ENCODE measurements at regions not wholly inside any gene's neighbourhood (a gene's known extent, or its start where the extent isn't known, plus 50 kb on each side); places are given as distances from the start of the nearest gene placed in this dataset.

DNA sequence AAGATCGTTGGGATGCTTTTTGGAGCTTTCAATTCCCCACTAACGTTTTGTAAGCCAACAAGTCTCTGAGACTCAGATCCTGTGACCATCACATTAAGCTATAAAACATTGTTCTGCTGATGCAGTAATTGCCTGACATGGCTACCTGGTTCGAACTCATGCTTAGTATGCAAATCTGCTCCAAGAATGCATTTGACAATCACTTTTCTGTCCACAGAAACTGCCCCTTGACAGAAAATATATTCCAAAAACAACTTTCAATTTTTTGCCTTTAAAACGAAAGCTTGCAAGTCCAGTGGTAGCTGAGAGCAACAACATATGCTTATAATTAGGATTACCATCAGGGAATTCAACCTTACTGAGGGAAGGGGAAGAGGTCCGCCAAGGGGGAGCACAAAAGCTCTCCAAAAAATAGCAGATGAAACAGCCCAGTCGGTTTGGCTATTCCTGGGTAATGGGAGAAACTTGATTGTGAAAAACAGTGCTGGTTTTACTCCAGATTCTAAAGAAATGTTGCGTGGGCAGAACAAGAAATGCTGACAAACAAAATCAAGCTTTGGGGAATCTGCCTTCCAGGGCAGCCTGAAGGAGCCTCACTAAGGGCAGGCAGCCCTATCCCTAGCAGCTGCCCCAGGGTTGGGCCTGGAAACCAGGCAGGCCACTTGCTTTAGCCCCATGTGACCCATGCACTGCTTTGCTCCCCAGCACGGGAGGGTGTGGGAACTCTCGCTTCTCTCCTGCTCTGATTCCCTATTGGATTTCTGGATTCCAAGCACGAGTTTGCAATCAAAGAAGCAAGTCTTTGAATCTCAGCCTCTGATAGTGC is 160.7 kb upstream of the LDB2 start:
- intact Hi-C loops (cut with micrococcal nuclease): no loop called here
- Mint-ChIP-seq H3K9me3 (no peaks in the 10 kb centered on the region), H3K27me3 (ENCODE audit: low read depth) (no peaks in the 10 kb centered on the region), H3K36me3 (ENCODE audit: low read depth) (no peaks in the 10 kb centered on the region), H3K4me3 (no peak overlapping the region), H3K4me1 (ENCODE audit: low read depth) (no peaks in the 10 kb centered on the region), H3K27ac (no peak overlapping the region)
- CTCF ChIA-PET: interaction anchor here (1.0 kb wide), 1 partner anchor 42 kb away, joined by 4 read pairs; no protein-coding TSS in a partner anchor
- no peak for DNase-seq

DNA sequence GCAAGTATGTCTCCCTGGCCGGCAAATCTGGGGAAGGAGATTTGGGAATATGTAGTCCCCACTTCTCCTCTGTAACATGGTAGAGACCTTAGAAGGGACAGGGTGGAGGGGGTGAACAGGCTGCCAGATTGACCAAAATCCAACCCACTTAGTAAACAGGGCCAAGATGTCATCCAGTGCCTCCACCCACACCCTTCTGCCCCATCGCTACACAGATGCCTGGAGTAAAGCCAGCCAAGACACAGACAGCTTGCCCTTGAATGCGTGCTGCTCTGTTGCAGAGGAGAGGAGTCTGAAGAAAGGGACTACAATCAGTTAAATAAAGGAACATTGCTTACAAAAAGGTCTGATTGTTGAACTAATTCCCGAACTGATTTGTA is 160.1 kb upstream of the LDB2 start:
- Mint-ChIP-seq H3K9me3 (no peaks in the 10 kb centered on the region), H3K36me3 (ENCODE audit: low read depth) (no peaks in the 10 kb centered on the region), H3K27me3 (ENCODE audit: low read depth) (no peaks in the 10 kb centered on the region), H3K4me3 (no peak overlapping the region), H3K4me1 (ENCODE audit: low read depth) (no peaks in the 10 kb centered on the region), H3K27ac (no peak overlapping the region)
- intact Hi-C loops (cut with micrococcal nuclease): no loop called here
- CTCF ChIA-PET: interaction anchor here (1.0 kb wide), 1 partner anchor 42 kb away, joined by 4 read pairs; no protein-coding TSS in a partner anchor
- no peak for DNase-seq

DNA sequence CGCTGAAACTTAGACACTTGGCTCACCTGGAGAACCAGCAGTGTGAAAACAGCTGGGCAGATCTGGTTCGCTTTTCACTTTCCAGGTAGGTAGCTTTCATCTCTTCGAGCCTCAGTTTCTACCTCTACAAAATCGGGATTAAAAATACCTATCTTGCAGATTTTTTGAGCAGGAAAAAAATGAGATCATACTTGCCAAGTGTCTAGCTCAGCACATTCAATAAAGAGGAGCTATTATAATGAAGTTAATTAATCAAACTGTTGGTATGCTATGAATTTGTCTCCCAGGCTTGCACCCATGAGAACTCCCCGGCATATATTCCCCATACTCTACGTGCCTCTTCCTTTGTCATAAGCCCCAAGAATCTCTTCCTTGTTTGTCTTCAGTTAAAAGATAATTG is 158.6 kb upstream of the LDB2 start:
- no peak for DNase-seq
- intact Hi-C loops (cut with micrococcal nuclease): no loop called here
- H3K36me3 Mint-ChIP-seq (ENCODE audit: low read depth): no peaks in the 10 kb centered on the region
- H3K27ac Mint-ChIP-seq: no peak overlapping the region
- H3K9me3 Mint-ChIP-seq: no peaks in the 10 kb centered on the region
- no peaks in the 10 kb centered on the region for H3K4me1 Mint-ChIP-seq (ENCODE audit: low read depth)
- H3K27me3 Mint-ChIP-seq (ENCODE audit: low read depth): peaks cover 9% of the 10 kb centered on the region
- H3K4me3 Mint-ChIP-seq: no peak overlapping the region
- CTCF ChIA-PET: no interaction called here

DNA sequence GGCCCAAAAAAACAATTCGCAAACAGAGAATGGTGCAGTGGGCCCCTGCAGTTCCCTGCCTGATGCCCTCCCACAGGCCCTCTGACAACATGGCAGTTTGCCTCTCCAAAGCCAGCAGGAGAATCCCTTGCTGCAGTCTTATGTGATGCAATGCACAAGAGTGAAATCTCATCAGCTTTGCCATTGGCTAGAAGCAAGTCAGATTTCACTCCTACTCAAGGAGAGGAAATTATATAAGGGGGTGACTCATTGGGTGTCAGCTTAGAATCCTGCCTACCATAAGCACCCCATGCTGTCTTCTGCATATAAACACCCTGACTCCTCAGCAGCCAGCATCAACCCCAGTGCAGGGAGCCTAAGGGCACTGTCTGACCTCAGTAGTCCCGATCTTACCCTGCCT is 157.3 kb upstream of the LDB2 start:
- intact Hi-C loops (cut with micrococcal nuclease): no loop called here
- CTCF ChIA-PET: no interaction called here
- H3K9me3 Mint-ChIP-seq: no peaks in the 10 kb centered on the region
- H3K4me3 Mint-ChIP-seq: no peak overlapping the region
- H3K36me3 Mint-ChIP-seq (ENCODE audit: low read depth): no peaks in the 10 kb centered on the region
- H3K4me1 Mint-ChIP-seq (ENCODE audit: low read depth): no peaks in the 10 kb centered on the region
- H3K27ac Mint-ChIP-seq: no peak overlapping the region
- peaks cover 9% of the 10 kb centered on the region for H3K27me3 Mint-ChIP-seq (ENCODE audit: low read depth)
- DNase-seq: no peak

DNA sequence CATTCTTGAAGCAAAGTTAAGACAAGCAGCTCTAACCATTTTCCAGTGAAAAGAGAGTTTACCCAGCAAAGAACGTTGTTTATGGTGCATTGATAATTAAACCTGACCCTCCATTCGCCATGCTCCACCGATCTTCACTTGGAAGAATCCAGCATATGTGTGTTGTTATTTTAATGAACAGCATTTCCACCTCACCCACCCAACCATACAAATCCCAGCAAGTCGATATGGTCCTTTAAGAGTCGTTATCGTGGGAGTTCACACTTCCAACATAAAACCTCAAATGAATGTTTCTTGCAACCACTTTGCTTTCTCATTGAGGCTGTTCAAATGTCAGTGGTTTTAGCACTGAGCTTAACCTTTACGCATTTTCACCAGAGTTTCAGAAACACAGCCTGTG is 147.4 kb upstream of the LDB2 start:
- DNase-seq: no peak
- intact Hi-C loops (cut with micrococcal nuclease): no loop called here
- Mint-ChIP-seq H3K9me3 (peaks cover 1% of the 10 kb centered on the region), H3K27ac (no peak overlapping the region), H3K4me1 (ENCODE audit: low read depth) (no peaks in the 10 kb centered on the region), H3K27me3 (ENCODE audit: low read depth) (peaks cover 2% of the 10 kb centered on the region), H3K36me3 (ENCODE audit: low read depth) (no peaks in the 10 kb centered on the region), H3K4me3 (no peak overlapping the region)
- CTCF ChIA-PET: no interaction called here

DNA sequence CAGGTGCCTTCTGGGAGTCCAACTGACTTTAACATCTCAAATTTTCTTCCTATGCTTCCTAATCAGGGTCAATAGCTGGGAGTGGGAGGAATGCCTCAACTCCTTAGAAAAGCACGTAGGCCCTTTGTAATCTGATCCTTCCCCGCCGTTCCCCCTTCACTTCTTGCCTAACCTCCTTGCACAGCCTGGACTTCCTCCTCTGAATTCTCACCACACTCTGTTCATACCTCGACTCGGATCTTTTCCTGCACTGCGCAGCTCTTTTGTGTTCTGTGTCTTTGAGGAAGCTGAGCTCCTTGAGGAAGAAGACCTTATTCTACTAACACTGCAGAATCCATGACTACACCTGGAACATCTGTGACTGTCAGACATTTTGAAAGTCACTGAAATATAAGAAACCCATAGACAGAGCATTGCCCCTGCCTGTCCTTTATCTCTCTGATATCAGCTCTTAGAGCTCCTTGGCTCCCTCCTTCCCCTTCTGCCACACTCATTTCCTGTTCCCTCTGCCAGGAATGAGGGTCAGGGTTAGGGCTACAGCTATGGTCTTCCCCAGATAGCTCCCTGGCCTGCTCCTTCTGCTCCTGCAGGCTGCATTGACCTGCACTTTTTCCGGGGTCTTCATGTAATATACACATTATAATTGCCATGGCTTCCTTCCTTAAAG is 140.2 kb upstream of the LDB2 start:
- H3K4me1 Mint-ChIP-seq (ENCODE audit: low read depth): no peaks in the 10 kb centered on the region
- DNase-seq: no peak
- H3K9me3 Mint-ChIP-seq: no peaks in the 10 kb centered on the region
- H3K36me3 Mint-ChIP-seq (ENCODE audit: low read depth): no peaks in the 10 kb centered on the region
- intact Hi-C loops (cut with micrococcal nuclease): no loop called here
- CTCF ChIA-PET: no interaction called here
- no peak overlapping the region for H3K27ac Mint-ChIP-seq
- peaks cover 4% of the 10 kb centered on the region for H3K27me3 Mint-ChIP-seq (ENCODE audit: low read depth)
- H3K4me3 Mint-ChIP-seq: no peak overlapping the region

DNA sequence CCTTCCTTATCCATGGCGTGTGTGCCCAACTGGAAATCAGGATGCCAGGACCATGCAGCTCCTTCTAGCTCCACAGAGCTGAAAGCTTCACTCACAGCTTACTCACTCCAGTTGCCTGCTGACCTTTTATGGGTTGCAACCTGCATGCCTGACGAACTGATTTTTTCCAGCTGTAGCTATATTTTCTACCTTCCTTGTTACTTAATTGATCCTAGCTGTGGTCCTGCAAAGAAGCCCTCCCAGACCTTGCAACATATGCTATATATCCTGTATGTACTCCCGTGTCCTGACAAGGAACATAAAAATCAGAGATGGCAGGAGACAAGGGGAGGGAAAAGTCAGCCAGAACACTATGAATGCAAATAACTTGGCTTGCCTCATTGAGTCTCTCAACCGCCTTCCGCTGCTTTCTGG is 135.3 kb upstream of the LDB2 start:
- CTCF ChIA-PET: no interaction called here
- H3K36me3 Mint-ChIP-seq (ENCODE audit: low read depth): no peaks in the 10 kb centered on the region
- no peaks in the 10 kb centered on the region for H3K9me3 Mint-ChIP-seq
- intact Hi-C loops (cut with micrococcal nuclease): no loop called here
- no peak overlapping the region for H3K4me3 Mint-ChIP-seq
- no peak overlapping the region for H3K27ac Mint-ChIP-seq
- H3K27me3 Mint-ChIP-seq (ENCODE audit: low read depth): peaks cover 16% of the 10 kb centered on the region
- H3K4me1 Mint-ChIP-seq (ENCODE audit: low read depth): no peaks in the 10 kb centered on the region
- DNase-seq: no peak

DNA sequence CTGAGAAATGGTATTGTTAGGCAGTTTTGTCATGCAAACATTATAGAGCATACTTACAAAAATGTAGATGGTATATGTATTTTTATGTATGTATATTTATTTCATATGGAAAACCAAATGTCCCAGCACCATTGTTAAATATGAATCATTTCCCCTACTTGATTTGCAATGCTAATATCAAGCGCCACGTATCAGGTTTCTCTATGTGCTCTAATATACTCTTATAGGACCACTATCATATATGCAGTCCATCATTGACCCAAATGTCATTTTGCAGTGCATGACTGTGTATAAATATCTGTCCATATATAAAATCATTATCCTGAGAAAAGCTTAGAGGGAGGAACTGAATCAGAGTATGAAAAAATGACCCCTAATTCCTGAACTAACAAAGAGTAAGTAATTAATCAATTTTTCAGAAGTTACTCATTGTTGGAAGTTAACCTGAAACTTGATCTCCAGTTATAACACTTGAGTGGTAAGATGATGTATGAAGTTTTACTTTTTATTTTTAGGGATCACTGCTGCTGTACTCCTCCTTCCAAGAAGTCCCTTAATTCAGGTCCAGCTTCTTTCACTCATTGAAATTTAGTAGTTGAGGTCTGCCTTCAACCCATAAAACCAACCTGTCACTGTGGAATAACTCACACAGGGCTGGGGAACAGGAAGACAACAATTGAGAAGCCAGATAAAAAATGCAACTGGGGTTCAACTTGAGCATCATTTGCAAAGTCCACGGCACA is 134.8 kb upstream of the LDB2 start:
- no peaks in the 10 kb centered on the region for H3K36me3 Mint-ChIP-seq (ENCODE audit: low read depth)
- CTCF ChIA-PET: no interaction called here
- DNase-seq: no peak
- H3K4me3 Mint-ChIP-seq: no peak overlapping the region
- H3K9me3 Mint-ChIP-seq: no peaks in the 10 kb centered on the region
- peaks cover 14% of the 10 kb centered on the region for H3K27me3 Mint-ChIP-seq (ENCODE audit: low read depth)
- intact Hi-C loops (cut with micrococcal nuclease): no loop called here
- no peaks in the 10 kb centered on the region for H3K4me1 Mint-ChIP-seq (ENCODE audit: low read depth)
- H3K27ac Mint-ChIP-seq: no peak overlapping the region

DNA sequence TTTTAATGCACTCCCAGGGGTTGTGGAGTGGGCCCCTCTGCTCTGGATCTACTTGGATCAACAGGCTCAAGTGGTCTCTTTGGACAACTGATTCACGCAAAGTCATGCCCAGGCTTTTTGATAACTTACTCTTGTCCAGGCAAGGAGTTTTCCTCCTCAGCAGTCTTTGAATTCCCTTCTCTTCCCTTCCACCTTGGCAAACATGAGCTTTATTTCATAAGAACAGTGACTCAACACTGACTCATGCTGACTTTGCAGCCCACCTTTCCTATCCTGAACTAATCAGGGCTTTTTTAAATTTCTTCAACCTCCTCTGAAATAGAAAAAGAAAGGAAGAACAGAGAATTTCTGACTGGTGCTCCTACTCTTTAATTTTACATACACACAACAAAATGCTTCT is 132.1 kb upstream of the LDB2 start:
- Mint-ChIP-seq H3K4me1 (ENCODE audit: low read depth) (no peaks in the 10 kb centered on the region), H3K9me3 (no peaks in the 10 kb centered on the region), H3K36me3 (ENCODE audit: low read depth) (no peaks in the 10 kb centered on the region), H3K27ac (no peak overlapping the region), H3K4me3 (no peak overlapping the region), H3K27me3 (ENCODE audit: low read depth) (peaks cover 17% of the 10 kb centered on the region)
- intact Hi-C loops (cut with micrococcal nuclease): no loop called here
- CTCF ChIA-PET: no interaction called here
- no peak for DNase-seq

DNA sequence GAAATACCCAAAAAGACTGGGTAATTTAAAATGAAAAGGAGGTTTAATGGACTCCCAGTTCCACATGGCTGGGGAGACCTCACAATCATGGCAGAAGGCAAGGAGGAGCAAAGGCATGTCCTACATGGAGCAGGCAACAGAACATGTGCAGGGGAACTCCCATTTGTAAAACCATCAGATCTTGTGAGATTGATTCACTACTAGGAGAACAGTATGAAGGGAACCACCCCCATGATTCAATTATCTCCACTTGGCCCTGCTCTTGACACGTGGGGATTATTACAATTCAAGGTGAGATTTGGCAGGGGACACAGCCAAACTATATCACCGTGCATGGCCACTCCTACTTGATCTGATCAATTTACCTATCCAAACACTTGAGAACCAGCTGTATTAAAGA is 131.5 kb upstream of the LDB2 start:
- no peak overlapping the region for H3K4me3 Mint-ChIP-seq
- H3K27ac Mint-ChIP-seq: no peak overlapping the region
- CTCF ChIA-PET: no interaction called here
- no peak for DNase-seq
- H3K36me3 Mint-ChIP-seq (ENCODE audit: low read depth): no peaks in the 10 kb centered on the region
- no peaks in the 10 kb centered on the region for H3K4me1 Mint-ChIP-seq (ENCODE audit: low read depth)
- no peaks in the 10 kb centered on the region for H3K9me3 Mint-ChIP-seq
- intact Hi-C loops (cut with micrococcal nuclease): no loop called here
- H3K27me3 Mint-ChIP-seq (ENCODE audit: low read depth): peaks cover 17% of the 10 kb centered on the region

DNA sequence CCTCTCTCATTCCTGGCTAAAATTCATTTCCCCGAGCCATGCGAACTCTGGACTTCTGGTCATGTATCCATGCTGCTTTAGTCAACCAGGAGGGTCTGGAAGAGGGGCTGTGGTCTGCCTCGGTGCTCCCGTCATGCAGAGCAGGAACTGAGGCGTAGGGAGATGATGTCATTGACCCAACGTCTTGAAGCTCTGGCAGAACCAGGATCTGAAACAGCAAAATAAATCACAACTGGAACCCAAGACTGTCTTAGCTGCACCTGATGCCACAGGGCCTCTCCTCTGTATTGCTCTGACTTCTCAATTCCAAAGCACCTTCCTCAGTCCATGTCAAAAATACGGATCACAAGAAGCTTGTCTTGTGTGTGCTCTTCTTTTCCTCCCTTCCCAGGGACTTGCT is 131.0 kb upstream of the LDB2 start:
- no peak overlapping the region for H3K27ac Mint-ChIP-seq
- no peaks in the 10 kb centered on the region for H3K36me3 Mint-ChIP-seq (ENCODE audit: low read depth)
- no peak overlapping the region for H3K4me3 Mint-ChIP-seq
- DNase-seq: no peak
- H3K4me1 Mint-ChIP-seq (ENCODE audit: low read depth): no peaks in the 10 kb centered on the region
- peaks cover 17% of the 10 kb centered on the region for H3K27me3 Mint-ChIP-seq (ENCODE audit: low read depth)
- no peaks in the 10 kb centered on the region for H3K9me3 Mint-ChIP-seq
- intact Hi-C loops (cut with micrococcal nuclease): no loop called here
- CTCF ChIA-PET: no interaction called here

DNA sequence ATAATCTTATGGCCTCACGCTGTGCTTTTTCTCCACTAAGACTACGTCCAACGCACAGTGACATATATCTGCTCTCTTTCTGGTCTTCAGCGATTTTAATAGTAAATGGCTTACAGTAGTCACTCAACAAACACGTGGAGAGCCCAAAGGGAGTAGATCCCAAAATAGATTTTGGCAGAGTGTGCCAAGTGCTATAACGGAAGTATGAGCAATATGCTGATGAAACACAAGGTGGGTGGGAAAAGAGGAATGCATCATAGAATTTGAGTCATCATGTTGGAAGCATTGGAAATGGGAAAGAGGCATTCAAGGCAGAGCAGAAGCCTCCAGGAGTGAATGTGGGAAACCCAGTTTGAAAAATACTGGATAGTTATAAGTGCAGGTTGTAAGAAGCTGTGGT is 129.1 kb upstream of the LDB2 start:
- CTCF ChIA-PET: no interaction called here
- H3K36me3 Mint-ChIP-seq (ENCODE audit: low read depth): no peaks in the 10 kb centered on the region

DNA sequence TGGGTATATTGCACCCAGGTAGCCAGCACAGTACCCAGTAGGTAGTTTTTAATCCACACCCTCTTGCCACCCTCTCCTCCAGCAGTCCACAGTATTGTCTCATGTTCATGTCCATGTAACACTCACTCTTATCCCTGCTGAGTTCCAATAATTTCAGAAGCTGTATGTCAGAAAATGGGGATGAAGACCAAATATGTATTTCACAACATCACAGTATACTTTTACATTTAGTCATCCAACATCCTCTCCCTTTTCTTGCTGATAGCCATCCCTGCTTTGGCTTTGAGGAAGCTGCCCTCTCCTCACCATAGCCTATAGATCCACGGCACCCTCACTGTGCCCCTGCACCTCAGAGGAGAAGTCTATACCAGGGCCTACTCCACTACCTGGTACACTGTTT is 126.0 kb upstream of the LDB2 start:
- H3K27me3 Mint-ChIP-seq (ENCODE audit: low read depth): peaks cover 12% of the 10 kb centered on the region
- CTCF ChIA-PET: interaction anchor here (0.7 to 1.2 kb wide), 2 partner anchors 14 to 99 kb away, joined by 3 read pairs; no protein-coding TSS in a partner anchor
- no peak for DNase-seq
- no peak overlapping the region for H3K4me3 Mint-ChIP-seq
- no peak overlapping the region for H3K27ac Mint-ChIP-seq
- H3K9me3 Mint-ChIP-seq: no peaks in the 10 kb centered on the region
- intact Hi-C loops (cut with micrococcal nuclease): no loop called here
- no peaks in the 10 kb centered on the region for H3K4me1 Mint-ChIP-seq (ENCODE audit: low read depth)
- no peaks in the 10 kb centered on the region for H3K36me3 Mint-ChIP-seq (ENCODE audit: low read depth)

More for the DNA sequence above, 129.1 kb upstream of the LDB2 start:
- Mint-ChIP-seq H3K4me1 (ENCODE audit: low read depth) (no peaks in the 10 kb centered on the region), H3K9me3 (no peaks in the 10 kb centered on the region), H3K4me3 (no peak overlapping the region), H3K27me3 (ENCODE audit: low read depth) (peaks cover 19% of the 10 kb centered on the region), H3K27ac (no peak overlapping the region)
- intact Hi-C loops (cut with micrococcal nuclease): no loop called here
- no peak for DNase-seq
